A673 (cell line): ENCODE measurements at regions not wholly inside any gene's neighbourhood (a gene's known extent, or its start where the extent isn't known, plus 50 kb on each side); places are given as distances from the start of the nearest gene placed in this dataset.

Experiments used
- BruUV-seq: library from RNA; stranded (reverse); fragments of 400-500 nt; replicated peaks from 2 replicates; lab custom pipeline; 2021; lab: Mats Ljungman, UMichigan
- CTCF ChIA-PET: fragments of 300-600 bp; sonication (Branson Sonifier 250); formaldehyde crosslinking; loops from one replicate; lab custom pipeline; 2022; ENCODE audit warnings: antibody characterized with exemption; lab: Charles Lee
- POLR2A ChIA-PET: fragments of 300-600 bp; sonication (Branson Sonifier 250); formaldehyde crosslinking; loops from one replicate; lab custom pipeline; 2022; ENCODE audit warnings: antibody characterized with exemption; ENCODE audit not compliant: low non-redundant PET; lab: Charles Lee
- DNase-seq: peaks from one replicate; pipeline ENCODE4 v3.0.0-alpha.2; 2015; ENCODE audit warnings: low spot score
- H3K27ac ChIP-seq: fragments of 200-600 bp; sonication (generic); 2 replicates; pipeline ENCODE4 v1.5.1; 2016; ENCODE audit warnings: mixed run types, low read depth, mild to moderate bottlenecking, mixed read lengths, antibody characterized with exemption, low read length; ENCODE audit not compliant: poor library complexity, severe bottlenecking
- H3K27me3 ChIP-seq: fragments of 200-600 bp; sonication (generic); replicated peaks from 2 replicates; pipeline ENCODE4 v1.6.1; 2017; ENCODE audit warnings: mixed run types, low read depth, mild to moderate bottlenecking, mixed read lengths, antibody characterized with exemption, low read length; ENCODE audit not compliant: insufficient read depth, poor library complexity
- H3K36me3 ChIP-seq: fragments of 200-600 bp; sonication (generic); 2 replicates; pipeline ENCODE4 v1.6.1; 2016; ENCODE audit warnings: mixed run types, mild to moderate bottlenecking, mixed read lengths, antibody characterized with exemption, low read length; ENCODE audit not compliant: insufficient read depth, poor library complexity, severe bottlenecking
- H3K4me1 ChIP-seq: fragments of 200-600 bp; sonication (generic); 2 replicates; pipeline ENCODE4 v1.6.1; 2017; ENCODE audit warnings: mixed run types, mild to moderate bottlenecking, mixed read lengths, antibody characterized with exemption, low read length; ENCODE audit not compliant: insufficient read depth, poor library complexity, severe bottlenecking
- H3K4me3 ChIP-seq: fragments of 200-600 bp; sonication (generic); 2 replicates; pipeline ENCODE4 v1.5.1; 2016; ENCODE audit warnings: low read depth, mixed run types, mild to moderate bottlenecking, mixed read lengths, low read length; ENCODE audit not compliant: poor library complexity, severe bottlenecking
- H3K9me3 ChIP-seq: fragments of 200-600 bp; sonication (generic); 2 replicates; pipeline ENCODE4 v1.6.1; 2016; ENCODE audit warnings: mixed run types, low read depth, mild to moderate bottlenecking, mixed read lengths, antibody characterized with exemption, low read length; ENCODE audit not compliant: poor library complexity, severe bottlenecking
- CTCF ChIP-seq: fragments of 300-800, 200-600 bp; sonication (generic); conservative IDR thresholded peaks from 2 replicates; pipeline ENCODE4 v1.5.1; 2017; ENCODE audit warnings: low read depth, mild to moderate bottlenecking, antibody characterized with exemption, low read length, moderate library complexity, mixed read lengths
- EZH2 ChIP-seq: fragments of 200-600 bp; sonication (generic); IDR thresholded peaks from 2 replicates; pipeline ENCODE4 v1.6.1; 2017; ENCODE audit warnings: borderline replicate concordance, low read depth, mild to moderate bottlenecking, mixed read lengths, antibody characterized with exemption, low read length; ENCODE audit not compliant: poor library complexity, severe bottlenecking
- intact Hi-C: fragments of 100-400 bp; cut with micrococcal nuclease; formaldehyde crosslinking; loops from one replicate; pipeline ENCODE4 v1.10.0; 2022; ENCODE audit not compliant: unreplicated experiment

DNA sequence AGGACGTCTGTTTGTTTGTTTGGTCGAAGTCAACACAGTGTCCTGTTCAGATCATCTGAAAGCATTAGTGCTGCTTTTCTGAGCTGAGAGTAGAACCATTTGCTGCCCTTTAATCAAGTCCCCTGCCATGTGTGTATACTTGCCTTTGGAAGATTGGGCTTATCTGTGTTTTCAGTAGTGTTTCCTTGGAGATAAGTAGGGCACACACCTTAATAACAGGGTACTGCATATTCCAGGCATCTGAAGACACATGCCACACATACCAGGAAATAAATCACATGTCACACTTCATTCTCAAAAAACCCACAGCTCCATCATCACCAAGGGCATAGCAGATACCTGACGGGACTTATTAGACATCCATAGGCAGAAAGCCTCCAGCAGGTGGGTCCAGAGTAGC, 157.4 kb downstream of the SOX11 start:
- no peak overlapping the region for H3K27ac ChIP-seq
- CTCF ChIA-PET: no interaction called here
- intact Hi-C loops: no loop called here
- H3K4me3 ChIP-seq: no peak overlapping the region
- POLR2A ChIA-PET: no interaction called here
- H3K9me3 ChIP-seq: no peaks in the 10 kb centered on the region
- DNase-seq: no peak
- BruUV-seq: no TSS peak
- H3K27me3 ChIP-seq: no peaks in the 10 kb centered on the region
- no peaks in the 10 kb centered on the region for H3K36me3 ChIP-seq
- H3K4me1 ChIP-seq: peaks cover 6% of the 10 kb centered on the region
- no peak for TF ChIP-seq CTCF
- no peak for TF ChIP-seq EZH2

DNA sequence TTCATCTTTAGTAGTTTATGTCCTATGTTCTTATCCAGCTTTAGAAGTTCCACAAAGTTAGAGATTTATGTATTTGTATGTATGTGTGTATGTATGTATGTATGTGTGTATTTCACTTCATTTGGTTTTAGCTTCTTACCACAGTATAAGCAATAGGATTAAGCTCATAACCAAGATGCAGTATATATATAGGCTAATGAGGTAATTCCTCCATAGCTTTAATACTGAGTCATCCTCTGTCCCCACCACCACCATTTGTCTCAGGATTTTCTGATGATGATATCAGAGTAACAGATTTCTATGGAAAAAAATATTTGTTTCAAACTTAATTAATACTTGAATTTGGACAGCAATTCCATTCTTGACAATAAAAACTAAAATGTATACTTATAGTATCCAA, 159.2 kb downstream of the SOX11 start:
- intact Hi-C loops: no loop called here
- POLR2A ChIA-PET: no interaction called here
- Histone ChIP-seq H3K4me1 (peaks cover 6% of the 10 kb centered on the region), H3K4me3 (no peak overlapping the region), H3K9me3 (no peaks in the 10 kb centered on the region), H3K27me3 (no peaks in the 10 kb centered on the region), H3K36me3 (no peaks in the 10 kb centered on the region), H3K27ac (no peak overlapping the region)
- BruUV-seq: no TSS peak
- CTCF ChIA-PET: no interaction called here
- peak; percentile 29 for DNase-seq
- TF ChIP-seq EZH2: no peak
- no peak for TF ChIP-seq CTCF

- ChIA-PET POLR2A (no interaction called here), CTCF (no interaction called here)
- intact Hi-C loops: no loop called here
- Histone ChIP-seq H3K9me3 (no peaks in the 10 kb centered on the region), H3K4me1 (no peaks in the 10 kb centered on the region), H3K27ac (no peak overlapping the region), H3K36me3 (no peaks in the 10 kb centered on the region), H3K4me3 (no peak overlapping the region), H3K27me3 (no peaks in the 10 kb centered on the region)
- DNase-seq: no peak
- no TSS peak for BruUV-seq
- TF ChIP-seq EZH2: no peak
- no peak for TF ChIP-seq CTCF
Measured at GRCh38 chr2:5854797-5855196, 162.6 kb downstream of the SOX11 start.
